GM19043 (cell line): ENCODE measurements at regions not wholly inside any gene's neighbourhood (a gene's known extent, or its start where the extent isn't known, plus 50 kb on each side); places are given as distances from the start of the nearest gene placed in this dataset.

ENCODE experiments used
- ATAC-seq: cut with Tn5 transposase; IDR thresholded peaks from one replicate; pipeline ENCODE4 v1.9.1; 2021; ENCODE audit warnings: low read depth; ENCODE audit not compliant: unreplicated experiment

GRCh38 chr6:90346729-90347128 lies 50.1 kb upstream of the BACH2 start:
- no peak for ATAC-seq
